Right ventricle myocardium inferior (tissue), 1 donor: ENCODE measurements at regions not wholly inside any gene's neighbourhood (a gene's known extent, or its start where the extent isn't known, plus 50 kb on each side); places are given as distances from the start of the nearest gene placed in this dataset.

Experiments used
- ATAC-seq: fragments of 200-7000 bp; cut with Tn5 transposase; one replicate; pipeline ENCODE4 v1.9.1; 2020; ENCODE audit warnings: mild to moderate bottlenecking, moderate library complexity
- DNase-seq: peaks from one replicate; pipeline ENCODE4 v3.0.0; 2021; ENCODE audit errors: missing footprints
- intact Hi-C: fragments of 100-400 bp; cut with DNase I; formaldehyde crosslinking; loops from one replicate; pipeline ENCODE4 v1.11.0; 2022
- donor health status: DM: no; HTN: yes; CAD: no; lungs with severe emphysema.

- peak; percentile 98 for DNase-seq
- ATAC-seq: peak; percentile 95
- intact Hi-C loops: loop anchor here (5.0 to 10.0 kb wide), 4 partner anchors 329 to 912 kb away; no protein-coding TSS in a partner anchor
Measured at GRCh38 chr13:30132623-30133553, 174.5 kb downstream of the KATNAL1 start.

DNA sequence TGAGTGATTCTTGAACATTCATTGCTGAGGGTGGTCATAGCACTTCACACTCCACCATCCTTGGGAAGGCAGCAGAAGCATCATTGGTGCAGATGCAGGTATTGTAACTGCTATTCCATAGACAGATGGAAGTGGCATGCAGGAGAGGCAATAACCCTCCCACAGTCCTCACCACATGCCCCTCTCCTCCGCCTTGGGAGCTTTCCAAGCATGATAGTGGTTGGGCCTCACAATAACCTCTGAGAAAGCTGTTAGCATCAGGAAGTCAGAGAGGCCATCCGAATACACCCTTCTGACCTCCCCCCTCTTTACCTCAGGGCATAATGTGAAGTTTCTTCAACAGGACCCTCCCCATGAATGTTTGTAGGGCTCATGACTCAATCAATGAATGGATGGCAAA is 177.9 kb downstream of the KATNAL1 start:
- intact Hi-C loops: no loop called here
- DNase-seq: no peak
- no peak for ATAC-seq

GRCh38 chr13:30128591-30128990 is 178.8 kb downstream of the KATNAL1 start:
- intact Hi-C loops: no loop called here
- no peak for ATAC-seq
- DNase-seq: no peak

DNA sequence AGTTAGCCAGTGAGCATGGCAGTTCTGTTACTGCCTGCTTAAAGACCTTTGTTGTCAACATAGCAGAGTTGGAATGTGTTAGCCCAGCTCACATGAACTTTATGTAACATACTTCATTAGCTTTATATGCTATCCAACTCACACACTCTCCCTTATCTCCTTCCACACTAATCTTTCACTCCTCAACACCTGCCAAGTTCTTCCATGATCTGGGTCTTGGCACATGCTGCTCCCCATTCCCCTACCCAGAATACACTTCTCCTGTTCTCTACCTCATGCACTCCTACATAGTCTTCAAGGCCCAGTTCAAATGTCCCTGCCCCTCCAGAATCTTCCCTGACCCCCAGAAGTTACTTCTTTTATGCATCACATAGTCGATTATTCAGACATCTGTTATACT is 179.3 kb downstream of the KATNAL1 start:
- DNase-seq: no peak
- ATAC-seq: peak; percentile 29
- intact Hi-C loops: no loop called here

GRCh38 chr13:30126903-30127428 is 180.4 kb downstream of the KATNAL1 start:
- ATAC-seq: no peak
- DNase-seq: no peak
- intact Hi-C loops: no loop called here

- intact Hi-C loops: no loop called here
Measured at GRCh38 chr13:30125422-30126073, 181.8 kb downstream of the KATNAL1 start.

GRCh38 chr13:30124131-30124768 is 183.1 kb downstream of the KATNAL1 start:
- DNase-seq (no peak), ATAC-seq (no peak)
- intact Hi-C loops: no loop called here

More at GRCh38 chr13:30125422-30126073, 181.8 kb downstream of the KATNAL1 start:
- ATAC-seq: no peak
- DNase-seq: no peak

DNA sequence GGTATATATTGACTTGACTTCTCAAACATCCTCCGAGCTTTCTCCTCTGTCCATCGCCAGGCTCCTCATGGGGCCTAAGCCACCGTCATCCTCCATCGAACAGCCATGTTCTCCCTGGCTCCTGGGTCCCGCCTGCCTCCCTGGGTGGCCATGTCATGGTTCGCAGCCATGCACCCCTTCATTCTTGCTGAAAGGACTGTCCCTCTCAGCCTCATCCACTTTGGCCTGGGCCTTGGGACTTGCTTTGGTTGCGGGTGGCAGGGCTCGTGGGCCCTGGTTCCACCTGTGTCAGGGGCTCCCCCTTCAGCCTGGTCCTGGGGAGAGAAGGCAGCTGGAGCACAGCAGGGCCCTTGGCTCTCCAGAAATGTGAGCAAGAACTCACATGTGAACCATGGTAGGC is 183.8 kb downstream of the KATNAL1 start:
- ATAC-seq: no peak
- intact Hi-C loops: no loop called here
- no peak for DNase-seq

DNA sequence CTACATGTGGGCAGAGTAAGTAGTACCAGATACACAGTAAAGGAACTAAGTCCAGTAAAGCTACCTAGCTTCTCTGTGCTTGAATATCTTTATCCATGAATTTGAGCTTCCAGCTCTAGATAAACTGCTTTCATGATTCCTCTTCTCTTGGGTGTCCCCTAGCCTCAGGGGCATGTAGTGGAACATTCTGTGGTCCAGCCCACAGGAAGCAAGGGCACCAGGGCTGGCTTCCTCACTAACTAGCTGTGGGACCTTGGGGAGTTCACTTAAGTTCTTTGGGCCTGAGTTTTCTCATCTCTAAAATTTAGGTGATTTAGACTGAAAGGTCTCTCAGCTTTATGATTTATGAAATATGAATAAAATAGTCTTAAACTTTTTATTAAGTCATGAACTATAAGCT is 185.7 kb downstream of the KATNAL1 start:
- ATAC-seq (no peak), DNase-seq (no peak)
- intact Hi-C loops: no loop called here

- intact Hi-C loops: no loop called here
- ATAC-seq (no peak), DNase-seq (no peak)
Measured at GRCh38 chr13:30121244-30121643, 186.1 kb downstream of the KATNAL1 start.

- intact Hi-C loops: no loop called here
- ATAC-seq (no peak), DNase-seq (no peak)
Measured at GRCh38 chr13:30120133-30120822, 187.1 kb downstream of the KATNAL1 start.

- ATAC-seq (no peak), DNase-seq (no peak)
- intact Hi-C loops: no loop called here
Measured at GRCh38 chr13:30119476-30119875, 187.9 kb downstream of the KATNAL1 start.

DNA sequence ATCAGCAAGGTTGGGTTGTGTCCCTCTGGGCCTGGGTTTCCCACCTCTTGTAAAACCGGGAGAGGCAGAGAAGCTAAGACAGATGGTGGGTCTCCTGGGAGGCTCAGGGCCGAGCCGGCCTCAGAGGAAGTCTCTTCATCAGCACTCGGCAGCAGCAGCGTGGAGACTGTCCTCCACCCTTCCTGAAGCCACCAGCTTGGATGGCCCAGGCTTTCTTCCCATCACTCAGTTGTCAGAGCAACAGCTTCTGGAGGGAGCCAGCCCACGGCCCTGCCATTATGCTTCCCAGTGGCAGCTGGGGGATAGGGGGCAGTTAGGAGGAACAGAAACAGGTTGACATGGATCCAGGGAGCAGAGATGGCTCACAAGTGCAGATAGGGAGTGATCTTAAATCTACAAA is 191.0 kb downstream of the KATNAL1 start:
- intact Hi-C loops: no loop called here
- ATAC-seq (no peak), DNase-seq (no peak)

DNA sequence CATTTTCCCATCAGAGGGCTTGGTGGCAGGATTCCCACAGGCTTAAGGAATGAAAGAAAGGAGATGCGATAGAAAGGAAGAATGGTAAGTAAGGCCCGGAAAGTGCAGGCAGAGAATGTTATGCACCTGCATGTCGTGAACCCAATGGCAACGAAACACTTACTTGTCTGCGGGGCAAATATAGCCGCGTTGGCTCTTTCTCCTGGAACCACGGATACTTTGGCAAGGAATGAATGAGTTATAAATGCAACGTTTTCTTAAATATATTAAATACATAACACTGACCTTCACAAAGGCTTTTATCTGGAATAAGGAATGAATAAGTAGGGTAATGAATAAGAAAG is 192.1 kb downstream of the KATNAL1 start:
- ATAC-seq (no peak), DNase-seq (no peak)
- intact Hi-C loops: loop anchor here (1.0 kb wide), 1 partner anchor 344 kb away; no protein-coding TSS in a partner anchor

DNA sequence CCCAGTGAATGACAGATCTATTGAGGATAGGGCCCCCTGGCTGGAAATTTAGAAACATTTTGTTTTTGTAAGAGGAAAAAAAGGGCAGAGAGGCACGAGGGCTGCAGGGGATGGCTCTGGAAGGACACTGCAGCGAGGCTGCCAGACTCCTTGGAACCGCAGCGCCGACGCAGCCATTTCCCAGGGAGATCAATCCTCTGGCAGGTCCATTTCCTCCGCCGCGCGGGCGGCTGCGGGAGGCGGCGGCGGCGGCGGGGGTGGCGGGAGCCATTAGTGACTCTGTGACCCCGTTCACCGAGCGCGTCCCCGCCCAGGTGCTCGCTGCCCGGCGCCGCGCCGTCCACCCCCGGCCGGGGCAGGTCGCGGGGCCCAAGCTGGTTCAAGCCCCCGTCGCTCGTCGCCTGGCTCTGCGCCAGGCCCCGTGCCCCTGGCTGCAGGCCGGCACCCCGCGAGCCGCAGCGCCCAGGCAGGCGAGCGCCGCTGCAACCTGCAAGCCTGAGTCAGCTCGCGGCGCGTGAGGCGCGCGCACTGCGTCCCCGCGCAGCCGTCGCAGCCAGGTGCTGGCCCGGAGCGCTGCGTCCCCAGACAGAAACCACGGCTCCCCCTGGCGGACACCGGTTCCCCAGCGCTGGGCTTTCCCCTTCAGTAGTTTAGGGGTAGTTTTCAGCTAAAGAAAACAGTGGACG is 192.6 kb downstream of the KATNAL1 start:
- DNase-seq (peak; percentile 93), ATAC-seq (peak; percentile 86)
- intact Hi-C loops: loop anchor here (1.0 kb wide), 1 partner anchor 343 kb away; no protein-coding TSS in a partner anchor

- DNase-seq (no peak), ATAC-seq (no peak)
- intact Hi-C loops: loop anchor here (1.0 to 2.0 kb wide), 2 partner anchors 263 to 606 kb away; partner anchors contain the start of gene UBL3
Measured at GRCh38 chr13:30113983-30114570, 193.3 kb downstream of the KATNAL1 start.

- intact Hi-C loops: loop anchor here (1.0 to 2.0 kb wide), 2 partner anchors 263 to 605 kb away; partner anchors contain the start of gene UBL3
- peak; percentile 53 for ATAC-seq
- no peak for DNase-seq
Measured at GRCh38 chr13:30113551-30113950, 193.8 kb downstream of the KATNAL1 start.
